Immature natural killer cell (primary cell): ENCODE measurements at regions not wholly inside any gene's neighbourhood (a gene's known extent, or its start where the extent isn't known, plus 50 kb on each side); places are given as distances from the start of the nearest gene placed in this dataset.
"Not testable (repeated sequence)": the region's sequence is repeated elsewhere in the genome, so short reads cannot be mapped to it uniquely, and the experiment has no call there.

ENCODE experiments used
- DNase-seq, 3 donors: peaks; one replicate each; pipeline ENCODE4 v3.0.0; 2022; ENCODE audit warnings: mixed read lengths in 1 of 3
- H3K27ac Mint-ChIP-seq, 6 donors: one replicate each; pipeline ENCODE4 v1.8.0; 2020; ENCODE audit warnings: mixed read lengths in 6 of 6, mild to moderate bottlenecking in 5 of 6, inconsistent platforms in 4 of 6, moderate library complexity in 3 of 6
- H3K27me3 Mint-ChIP-seq, 3 donors: one replicate each; pipeline ENCODE4 v1.8.0; 2020 to 2021; ENCODE audit warnings: low read depth in 3 of 3, mild to moderate bottlenecking in 3 of 3, mixed read lengths in 3 of 3, moderate library complexity in 3 of 3, inconsistent platforms in 1 of 3
- H3K36me3 Mint-ChIP-seq, 3 donors: one replicate each; pipeline ENCODE4 v1.8.0; 2020; ENCODE audit warnings: mixed read lengths in 3 of 3, inconsistent platforms in 2 of 3, mild to moderate bottlenecking in 2 of 3
- H3K4me1 Mint-ChIP-seq, 2 donors: one replicate each; pipeline ENCODE4 v1.8.0; 2020; ENCODE audit warnings: inconsistent platforms in 2 of 2, mild to moderate bottlenecking in 2 of 2, mixed read lengths in 2 of 2, moderate library complexity in 1 of 2
- H3K4me3 Mint-ChIP-seq, 5 donors: one replicate each; pipeline ENCODE4 v1.8.0; 2020; ENCODE audit warnings: mild to moderate bottlenecking in 5 of 5, mixed read lengths in 5 of 5, inconsistent platforms in 3 of 5, moderate library complexity in 3 of 5
- H3K9me3 Mint-ChIP-seq, 6 donors: one replicate each; pipeline ENCODE4 v1.8.0; 2020; ENCODE audit warnings: mild to moderate bottlenecking in 6 of 6, mixed read lengths in 6 of 6, inconsistent platforms in 4 of 6, moderate library complexity in 3 of 6

- H3K4me1 Mint-ChIP-seq = peaks cover 7 to 11% of the 10 kb centered on the region in 2 donors
- H3K27ac Mint-ChIP-seq = peak overlapping the region in 1 of 6 donors; percentile 53
- H3K27me3 Mint-ChIP-seq = no peaks in the 10 kb centered on the region
- no peak for DNase-seq
- H3K36me3 Mint-ChIP-seq = no peaks in the 10 kb centered on the region
- H3K9me3 Mint-ChIP-seq = peaks cover 0 to 6% (median 0%) of the 10 kb centered on the region in 6 donors
- peak overlapping the region in 3 of 5 donors; percentile 7 to 75 (median 53) for H3K4me3 Mint-ChIP-seq
Measured at GRCh38 chr9:22208846-22209585, 199.9 kb upstream of the CDKN2B start.

- DNase-seq = no peak
- H3K4me3 Mint-ChIP-seq = no peak overlapping the region
- peaks cover 7 to 11% of the 10 kb centered on the region in 2 donors for H3K4me1 Mint-ChIP-seq
- peaks cover 0 to 6% (median 0%) of the 10 kb centered on the region in 6 donors for H3K9me3 Mint-ChIP-seq
- no peak overlapping the region for H3K27ac Mint-ChIP-seq
- no peaks in the 10 kb centered on the region for H3K36me3 Mint-ChIP-seq
- H3K27me3 Mint-ChIP-seq = no peaks in the 10 kb centered on the region
Measured at GRCh38 chr9:22210262-22210661, 201.2 kb upstream of the CDKN2B start.

GRCh38 chr9:22210936-22211335 is 201.8 kb upstream of the CDKN2B start:
- H3K9me3 Mint-ChIP-seq = peaks cover 0 to 6% (median 0%) of the 10 kb centered on the region in 6 donors
- H3K4me1 Mint-ChIP-seq = peaks cover 7 to 11% of the 10 kb centered on the region in 2 donors
- H3K36me3 Mint-ChIP-seq = no peaks in the 10 kb centered on the region
- no peak overlapping the region for H3K4me3 Mint-ChIP-seq
- DNase-seq = no peak
- H3K27ac Mint-ChIP-seq = no peak overlapping the region
- H3K27me3 Mint-ChIP-seq = no peaks in the 10 kb centered on the region

GRCh38 chr9:22211588-22212360 is 202.7 kb upstream of the CDKN2B start:
- peak overlapping the region in 1 of 6 donors; percentile 17 for H3K27ac Mint-ChIP-seq
- H3K4me3 Mint-ChIP-seq = no peak overlapping the region

GRCh38 chr9:22214021-22214420 is 204.9 kb upstream of the CDKN2B start:
- H3K4me3 Mint-ChIP-seq = no peak overlapping the region
- peaks cover 0 to 5% (median 0%) of the 10 kb centered on the region in 6 donors for H3K9me3 Mint-ChIP-seq
- peaks cover 0 to 2% (median 1%) of the 10 kb centered on the region in 3 donors for H3K27me3 Mint-ChIP-seq

More at GRCh38 chr9:22211588-22212360, 202.7 kb upstream of the CDKN2B start:
- H3K27me3 Mint-ChIP-seq = peaks cover 0 to 2% (median 1%) of the 10 kb centered on the region in 3 donors
- no peaks in the 10 kb centered on the region for H3K36me3 Mint-ChIP-seq
- DNase-seq = no peak
- H3K9me3 Mint-ChIP-seq = peaks cover 0 to 6% (median 0%) of the 10 kb centered on the region in 6 donors
- H3K4me1 Mint-ChIP-seq = peaks cover 7 to 11% of the 10 kb centered on the region in 2 donors

GRCh38 chr9:22214497-22215031 is 205.5 kb upstream of the CDKN2B start:
- DNase-seq = no peak
- Mint-ChIP-seq H3K4me1 (no peaks in the 10 kb centered on the region), H3K9me3 (peaks cover 0 to 4% (median 0%) of the 10 kb centered on the region in 6 donors), H3K4me3 (no peak overlapping the region), H3K27ac (no peak overlapping the region), H3K36me3 (no peaks in the 10 kb centered on the region), H3K27me3 (peaks cover 0 to 2% (median 1%) of the 10 kb centered on the region in 3 donors)

More at GRCh38 chr9:22214021-22214420, 204.9 kb upstream of the CDKN2B start:
- no peak for DNase-seq
- H3K36me3 Mint-ChIP-seq = no peaks in the 10 kb centered on the region
- H3K4me1 Mint-ChIP-seq = peaks cover 4 to 5% of the 10 kb centered on the region in 2 donors
- H3K27ac Mint-ChIP-seq = no peak overlapping the region

- no peaks in the 10 kb centered on the region for H3K4me1 Mint-ChIP-seq
Measured at GRCh38 chr9:22215521-22215920, 206.4 kb upstream of the CDKN2B start.

GRCh38 chr9:22216730-22217172 is 207.6 kb upstream of the CDKN2B start:
- Mint-ChIP-seq H3K27ac (no peak overlapping the region), H3K4me1 (no peaks in the 10 kb centered on the region), H3K36me3 (no peaks in the 10 kb centered on the region), H3K4me3 (no peak overlapping the region), H3K9me3 (peaks cover 0 to 4% (median 0%) of the 10 kb centered on the region in 6 donors), H3K27me3 (peaks cover 0 to 2% (median 1%) of the 10 kb centered on the region in 3 donors)
- DNase-seq = no peak

More at GRCh38 chr9:22215521-22215920, 206.4 kb upstream of the CDKN2B start:
- no peak overlapping the region for H3K4me3 Mint-ChIP-seq
- DNase-seq = no peak
- H3K27me3 Mint-ChIP-seq = peaks cover 0 to 2% (median 1%) of the 10 kb centered on the region in 3 donors
- no peaks in the 10 kb centered on the region for H3K36me3 Mint-ChIP-seq
- H3K9me3 Mint-ChIP-seq = peaks cover 0 to 4% (median 0%) of the 10 kb centered on the region in 6 donors
- no peak overlapping the region for H3K27ac Mint-ChIP-seq

GRCh38 chr9:22217254-22217653 is 208.1 kb upstream of the CDKN2B start:
- Mint-ChIP-seq H3K27ac (no peak overlapping the region), H3K9me3 (peaks cover 0 to 4% (median 0%) of the 10 kb centered on the region in 6 donors), H3K27me3 (peaks cover 0 to 2% (median 1%) of the 10 kb centered on the region in 3 donors), H3K4me3 (no peak overlapping the region), H3K36me3 (no peaks in the 10 kb centered on the region), H3K4me1 (no peaks in the 10 kb centered on the region)
- no peak for DNase-seq

GRCh38 chr9:22225856-22226255 is 216.8 kb upstream of the CDKN2B start:
- not testable (repeated sequence) for H3K36me3 Mint-ChIP-seq, H3K27ac Mint-ChIP-seq, H3K27me3 Mint-ChIP-seq, H3K4me3 Mint-ChIP-seq, H3K9me3 Mint-ChIP-seq, DNase-seq, H3K4me1 Mint-ChIP-seq

- no peak for DNase-seq
- Mint-ChIP-seq H3K4me1 (no peaks in the 10 kb centered on the region), H3K9me3 (peaks cover 0 to 13% (median 4%) of the 10 kb centered on the region in 6 donors), H3K4me3 (no peak overlapping the region), H3K36me3 (no peaks in the 10 kb centered on the region), H3K27me3 (peaks cover 1 to 5% (median 4%) of the 10 kb centered on the region in 3 donors), H3K27ac (no peak overlapping the region)
Measured at GRCh38 chr9:22227986-22228385, 218.6 kb upstream of the DMRTA1 start.

GRCh38 chr9:22228542-22228941 is 218.1 kb upstream of the DMRTA1 start:
- DNase-seq = no peak
- H3K4me3 Mint-ChIP-seq = no peak overlapping the region
- peaks cover 0 to 9% (median 4%) of the 10 kb centered on the region in 6 donors for H3K9me3 Mint-ChIP-seq
- no peaks in the 10 kb centered on the region for H3K36me3 Mint-ChIP-seq
- peaks cover 1 to 9% (median 4%) of the 10 kb centered on the region in 3 donors for H3K27me3 Mint-ChIP-seq
- H3K27ac Mint-ChIP-seq = no peak overlapping the region
- H3K4me1 Mint-ChIP-seq = no peaks in the 10 kb centered on the region

- Mint-ChIP-seq H3K4me1 (no peaks in the 10 kb centered on the region), H3K9me3 (peaks cover 0 to 9% (median 4%) of the 10 kb centered on the region in 6 donors), H3K36me3 (no peaks in the 10 kb centered on the region), H3K27me3 (peaks cover 1 to 10% (median 4%) of the 10 kb centered on the region in 3 donors), H3K4me3 (no peak overlapping the region), H3K27ac (no peak overlapping the region)
- no peak for DNase-seq
Measured at GRCh38 chr9:22229069-22229468, 217.6 kb upstream of the DMRTA1 start.

- not testable (repeated sequence) for H3K27ac Mint-ChIP-seq, H3K9me3 Mint-ChIP-seq, DNase-seq, H3K4me3 Mint-ChIP-seq, H3K4me1 Mint-ChIP-seq, H3K36me3 Mint-ChIP-seq, H3K27me3 Mint-ChIP-seq
Measured at GRCh38 chr9:22231309-22231708, 215.3 kb upstream of the DMRTA1 start.
